Heart left ventricle (tissue), 16 donors: ENCODE measurements at regions not wholly inside any gene's neighbourhood (a gene's known extent, or its start where the extent isn't known, plus 50 kb on each side); places are given as distances from the start of the nearest gene placed in this dataset.

Experiments used
- ATAC-seq, 4 donors: fragments of 200-7000 bp; cut with Tn5 transposase; one replicate each; pipeline ENCODE4 v1.9.1; 2020 to 2022; ENCODE audit warnings: moderate library complexity in 4 of 4, mild to moderate bottlenecking in 3 of 4, moderate number of reproducible peaks in 1 of 4
- DNase-seq, 5 donors: peaks; one replicate each; pipeline ENCODE4 v3.0.0-alpha.2; 2020
- H3K27ac ChIP-seq, 12 donors: fragments of 200-600 bp; sonication (generic) in 4 of 12; one replicate each; pipeline versions ENCODE4 v1.5.0 to v1.8.0; 2016 to 2022; ENCODE audit warnings: mild to moderate bottlenecking in 2 of 12
- H3K27me3 ChIP-seq, 9 donors: fragments of 200-600 bp; sonication (generic) in 2 of 9; one replicate each; pipeline versions ENCODE4 v1.5.1 to v1.8.0; 2016 to 2022; ENCODE audit warnings: mild to moderate bottlenecking in 3 of 9
- H3K36me3 ChIP-seq, 9 donors: fragments of 200-600 bp; sonication (generic) in 2 of 9; one replicate each; pipeline versions ENCODE4 v1.5.0 to v1.8.0; 2018 to 2022; ENCODE audit warnings: mild to moderate bottlenecking in 2 of 9
- H3K4me1 ChIP-seq, 12 donors: fragments of 200-600 bp; sonication (generic) in 4 of 12; one replicate each; pipeline versions ENCODE4 v1.5.0 to v1.8.0; 2016 to 2022; ENCODE audit warnings: mild to moderate bottlenecking in 3 of 12
- H3K4me3 ChIP-seq, 12 donors: fragments of 200-600 bp; sonication (generic) in 4 of 12; one replicate each; pipeline versions ENCODE4 v1.5.0 to v1.8.0; 2017 to 2022; ENCODE audit warnings: mild to moderate bottlenecking in 9 of 12, moderate library complexity in 4 of 12
- H3K9me3 ChIP-seq, 12 donors: fragments of 200-600 bp; sonication (generic) in 4 of 12; one replicate each; pipeline versions ENCODE4 v1.5.0 to v1.8.0; 2016 to 2022; ENCODE audit warnings: mild to moderate bottlenecking in 1 of 12
- CTCF ChIP-seq, 12 donors: fragments of 200-600 bp; sonication (generic) in 4 of 12; IDR thresholded peaks; one replicate each; pipeline versions ENCODE4 v1.5.0 to v1.8.0; 2018 to 2022; ENCODE audit warnings: antibody characterized with exemption in 12 of 12, mild to moderate bottlenecking in 5 of 12
- POLR2A ChIP-seq, 2 donors: fragments of 450-650 bp; IDR thresholded peaks; one replicate each; pipeline ENCODE4 v1.6.1; 2017; ENCODE audit warnings: antibody characterized with exemption in 2 of 2, mild to moderate bottlenecking in 2 of 2, moderate library complexity in 2 of 2
- WGBS, 4 donors: extraction: QIAGEN DNeasy Blood & Tissue Kit in 2 of 4; methylation state at CpG; one replicate each; pipeline versions ENCODE4 v1.1.5 to v1.1.7; 2013 to 2018; 5-methylcytosine and 5-hydroxymethylcytosine counted together
- intact Hi-C, 10 donors: fragments of 100-400 bp; cut with DNase I; formaldehyde crosslinking; loops; one replicate each; pipeline versions ENCODE4 v1.11.1 to v1.14.2; 2022
- donor health status: ischemic (EF 13 %, LVEDD 7.1; RV severe dilation, severe dysfunction).
- donor health status: healthy with polysubstance abuse.
- donor health status: DM: no; HTN: yes; CAD: no.
- donor health status: DM: no; HTN: no; CAD: no.
- donor health status: ischemic (EF 25% LVEDD 6.9; RV normal size, moderate dysfunction).
- donor health status: ischemic (EF 25% LVEDD 5.7; RV mildly dilated, moderate dysfunction).
- donor health status: healthy.
- donor health status: DM: yes; HTN: yes; CAD: no.
- donor health status: ischemic (EF 35%, LVEDD 5.7; RV mildly dilated, moderate dysfunction).
- donor health status: nonischemic (EF 11% LVEDD 7.7; RV severe dilation, severe dysfunction).
- donor health status: DM: yes; HTN: yes; CAD: no.
- donor health status: PGD.
- donor health status: ischemic (EF 29% LVEDD 5.4; RV normal size, mild dysfunction).
- donor health status: nonischemic (EF 23%, LVEDD 6.1; RV moderate dilation, normal function).

GRCh38 chr2:14760169-14760568 is 127.7 kb downstream of the LRATD1 start:
- no peak overlapping the region for H3K4me3 ChIP-seq
- no peaks in the 10 kb centered on the region for H3K9me3 ChIP-seq
- no peaks in the 10 kb centered on the region for H3K36me3 ChIP-seq
- WGBS, 4 donors = 83 to 87% (median 84%) methylated on average over 9 of the region's 9 CpGs
- no peak for DNase-seq
- peaks cover 0 to 7% (median 0%) of the 10 kb centered on the region in 9 donors for H3K27me3 ChIP-seq
- intact Hi-C loops = no loop called here
- TF ChIP-seq CTCF (IDR thresholded peaks at IDR 0.05) (no peak), POLR2A (IDR thresholded peaks at IDR 0.05) (no peak)
- H3K27ac ChIP-seq = no peak overlapping the region
- no peaks in the 10 kb centered on the region for H3K4me1 ChIP-seq
- ATAC-seq = no peak

- Histone ChIP-seq H3K4me3 (no peak overlapping the region), H3K4me1 (no peaks in the 10 kb centered on the region), H3K36me3 (no peaks in the 10 kb centered on the region), H3K27ac (no peak overlapping the region), H3K27me3 (peaks cover 0 to 7% (median 0%) of the 10 kb centered on the region in 9 donors), H3K9me3 (no peaks in the 10 kb centered on the region)
- intact Hi-C loops = no loop called here
- ATAC-seq (no peak), DNase-seq (no peak)
- TF ChIP-seq POLR2A (IDR thresholded peaks at IDR 0.05) (no peak), CTCF (IDR thresholded peaks at IDR 0.05) (no peak)
- 62 to 75% (median 68%) methylated on average over 11 of the region's 11 CpGs for WGBS, 4 donors
Measured at GRCh38 chr2:14761118-14761517, 128.6 kb downstream of the LRATD1 start.

GRCh38 chr2:14773696-14774095 is 141.2 kb downstream of the LRATD1 start:
- Histone ChIP-seq H3K27ac (no peak overlapping the region), H3K27me3 (no peaks in the 10 kb centered on the region), H3K4me3 (no peak overlapping the region), H3K4me1 (no peaks in the 10 kb centered on the region), H3K9me3 (no peaks in the 10 kb centered on the region), H3K36me3 (no peaks in the 10 kb centered on the region)
- DNase-seq = no peak
- ATAC-seq = no peak
- intact Hi-C loops = no loop called here
- TF ChIP-seq CTCF (IDR thresholded peaks at IDR 0.05) (no peak), POLR2A (IDR thresholded peaks at IDR 0.05) (no peak)
- WGBS, 4 donors = 86 to 90% (median 88%) methylated on average over 2 of the region's 2 CpGs

GRCh38 chr2:14774436-14774968 is 142.0 kb downstream of the LRATD1 start:
- H3K27me3 ChIP-seq = no peaks in the 10 kb centered on the region
- no peaks in the 10 kb centered on the region for H3K9me3 ChIP-seq
- no peak for ATAC-seq
- 78 to 80% (median 80%) methylated on average over 5 of the region's 5 CpGs for WGBS, 4 donors
- TF ChIP-seq POLR2A (IDR thresholded peaks at IDR 0.05) (no peak), CTCF (IDR thresholded peaks at IDR 0.05) (no peak)
- no peaks in the 10 kb centered on the region for H3K36me3 ChIP-seq
- H3K4me3 ChIP-seq = no peak overlapping the region
- H3K4me1 ChIP-seq = no peaks in the 10 kb centered on the region
- DNase-seq = no peak
- H3K27ac ChIP-seq = no peak overlapping the region
- intact Hi-C loops = no loop called here
